ENCODE measurements at regions not wholly inside any gene's neighbourhood (a gene's known extent, or its start where the extent isn't known, plus 50 kb on each side); places are given as distances from the start of the nearest gene placed in this dataset.
"Not testable (repeated sequence)": the region's sequence is repeated elsewhere in the genome, so short reads cannot be mapped to it uniquely, and the experiment has no call there.

DNA sequence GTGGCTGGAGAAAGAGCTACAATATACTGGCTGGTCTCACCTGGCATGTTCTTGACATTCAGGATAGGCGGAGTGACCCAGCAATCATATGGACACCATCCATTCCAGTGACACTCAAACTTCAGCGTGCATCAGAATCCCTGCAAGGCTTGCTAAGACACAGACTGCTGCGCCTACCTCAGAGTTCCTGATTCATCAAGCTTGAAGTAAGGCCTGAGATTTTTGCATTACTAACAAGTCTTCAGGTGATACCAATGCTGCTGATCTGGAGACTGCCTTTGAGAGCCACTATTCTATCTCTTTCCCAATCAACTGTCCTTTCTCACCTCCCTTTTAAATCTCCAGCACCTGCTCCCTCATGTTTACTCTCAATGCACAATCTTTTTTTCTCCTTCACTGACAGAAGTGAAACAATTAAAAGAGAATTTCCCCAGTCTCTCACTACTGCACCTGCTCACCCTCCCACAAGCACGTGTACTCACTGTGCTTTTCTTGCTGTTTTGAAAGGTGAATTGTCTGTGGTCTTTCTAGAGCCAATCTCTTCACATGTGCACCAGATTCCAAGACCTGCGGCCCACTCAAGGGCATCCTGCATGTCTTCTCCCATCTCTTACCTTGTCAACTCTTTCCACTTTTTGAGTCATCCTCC is 519.2 kb downstream of the TTLL7 start:
- not testable (repeated sequence) for H3K4me3 ChIP-seq (ENCODE audit: low read depth, low read length)

DNA sequence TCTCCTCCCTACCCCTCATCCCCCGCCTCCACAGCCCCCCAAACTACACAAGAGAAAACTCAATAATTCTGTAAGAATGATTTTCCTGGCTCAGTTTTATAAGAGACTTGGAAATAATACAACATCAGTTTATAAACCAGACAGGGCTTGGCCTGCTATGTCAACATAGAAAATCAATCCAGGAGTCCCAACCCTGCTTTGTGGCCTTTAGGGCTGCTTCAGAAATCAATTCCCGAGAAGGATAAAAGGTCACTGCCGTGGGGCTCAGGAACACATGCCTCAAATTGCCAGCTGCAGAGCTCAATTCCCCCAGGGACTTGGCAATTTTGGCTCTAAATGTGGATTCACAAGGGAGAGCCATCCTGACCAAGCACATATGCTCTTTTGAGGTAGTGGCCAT is 520.8 kb downstream of the TTLL7 start:
- H3K4me3 ChIP-seq (ENCODE audit: low read depth, low read length), result not testable (repeated sequence)

DNA sequence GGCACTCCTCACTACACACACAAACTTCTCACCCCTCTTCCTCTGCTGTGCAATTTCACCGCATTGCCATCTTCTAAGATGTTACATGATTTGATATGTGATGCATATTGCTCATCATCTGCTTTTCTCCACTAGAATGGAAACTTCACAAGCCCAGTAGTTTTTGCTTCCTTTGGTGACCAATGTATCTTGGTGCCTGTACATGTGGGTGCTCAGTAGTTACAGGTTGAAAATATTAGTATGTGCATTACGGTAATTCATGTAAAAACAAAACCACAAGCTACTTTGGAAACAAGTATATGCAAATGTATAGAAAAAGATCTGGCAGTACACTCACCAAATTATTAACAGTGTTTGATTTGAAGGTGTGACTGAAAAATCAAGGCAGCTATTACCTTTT is 522.4 kb downstream of the TTLL7 start:
- H3K4me3 ChIP-seq (ENCODE audit: low read depth, low read length), result not testable (repeated sequence)

DNA sequence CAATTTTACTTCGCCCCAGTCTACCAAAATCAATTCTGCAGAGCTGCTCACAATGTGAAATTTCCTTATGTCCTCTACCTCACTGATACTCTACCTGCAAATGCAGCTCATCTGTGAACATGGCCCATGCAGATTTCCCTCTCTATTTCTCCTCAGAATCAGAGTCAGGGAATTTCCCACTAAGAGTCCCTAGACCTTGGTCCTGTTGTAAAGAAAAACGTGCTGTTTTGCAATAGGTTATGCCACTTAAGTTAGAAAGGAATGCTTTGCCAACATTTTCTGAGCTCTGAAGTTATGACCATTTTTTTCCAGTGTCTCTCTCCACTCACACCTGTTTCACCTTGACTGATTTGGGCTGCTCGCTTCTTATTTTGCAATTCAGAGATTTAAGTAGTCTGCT is 524.0 kb downstream of the TTLL7 start:
- H3K4me3 ChIP-seq (ENCODE audit: low read depth, low read length), result not testable (repeated sequence)

DNA sequence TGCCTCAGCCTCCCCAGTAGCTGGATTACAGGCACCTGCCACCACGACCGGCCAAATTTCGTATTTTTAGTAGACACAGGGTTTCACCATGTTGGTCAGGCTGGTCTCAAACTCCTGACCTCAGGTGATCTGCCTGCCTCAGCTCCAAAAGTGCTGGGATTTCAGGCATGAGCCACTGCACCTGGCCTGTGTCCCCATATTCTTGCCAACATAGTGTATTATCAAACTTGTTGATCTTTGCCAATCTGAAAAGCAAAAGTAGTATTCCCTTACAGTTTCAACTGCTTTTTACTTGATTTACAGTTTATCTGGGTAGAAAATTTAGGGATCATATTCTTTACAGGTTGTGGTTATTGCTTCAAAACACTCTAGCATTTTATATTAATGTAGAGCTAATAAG is 524.9 kb downstream of the TTLL7 start:
- H3K4me3 ChIP-seq (ENCODE audit: low read depth, low read length), result not testable (repeated sequence)

DNA sequence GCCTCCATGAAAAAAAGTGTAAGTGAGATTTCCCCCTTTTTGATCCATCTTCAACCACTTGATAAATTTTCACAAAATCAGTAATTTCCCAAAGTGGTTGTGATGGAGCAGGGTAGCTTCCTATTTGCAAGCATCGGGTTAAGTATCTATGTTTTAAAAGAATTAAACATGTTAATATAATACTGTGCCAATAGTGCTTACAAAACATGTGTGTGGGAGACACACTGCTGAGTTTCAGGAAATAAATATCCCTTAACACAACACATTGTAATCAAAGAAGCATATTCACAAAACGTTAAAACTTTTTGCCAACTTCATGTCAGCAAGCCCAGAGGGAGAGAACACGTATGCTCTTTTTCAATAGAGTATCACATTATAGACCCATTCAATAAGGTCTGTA is 526.9 kb downstream of the TTLL7 start:
- H3K4me3 ChIP-seq (ENCODE audit: low read depth, low read length), result not testable (repeated sequence)

DNA sequence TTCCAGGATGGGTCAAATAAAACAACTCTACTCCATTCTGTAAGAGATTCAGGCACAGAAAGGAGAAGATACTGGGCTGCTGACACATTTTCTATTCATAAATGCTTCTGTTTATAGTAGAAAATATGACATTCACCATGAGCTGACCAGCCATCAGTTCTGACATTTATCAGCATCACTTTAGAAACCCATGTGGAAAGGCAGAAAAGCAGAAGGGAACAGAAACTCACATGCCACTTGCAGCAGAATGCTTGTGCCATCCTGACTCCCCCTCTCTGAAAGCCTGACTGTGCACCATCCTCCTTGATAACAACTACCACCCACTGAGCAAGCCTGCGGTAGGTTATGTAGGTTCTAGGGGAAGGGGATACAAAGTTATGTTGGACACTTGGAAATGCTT is 527.7 kb downstream of the TTLL7 start:
- not testable (repeated sequence) for H3K4me3 ChIP-seq (ENCODE audit: low read depth, low read length)

DNA sequence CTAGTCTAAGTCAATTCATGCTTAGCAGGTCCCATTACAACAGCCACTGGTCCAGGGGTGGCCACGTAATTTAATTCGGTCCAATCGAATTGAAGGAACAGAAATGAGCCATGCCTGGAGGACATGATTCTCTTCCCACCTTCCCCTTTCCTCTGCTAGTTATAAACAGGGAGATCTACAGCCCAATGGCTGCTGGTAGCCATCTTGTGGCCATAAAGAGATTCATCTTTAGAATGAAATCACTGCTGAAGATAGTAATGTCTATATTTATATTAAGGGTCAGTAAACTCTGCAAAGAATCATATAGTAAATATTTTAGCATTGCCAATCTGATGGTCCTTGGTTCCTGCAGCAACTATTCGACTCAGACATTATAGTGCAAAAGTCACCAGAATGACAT is 530.6 kb downstream of the TTLL7 start:
- H3K4me3 ChIP-seq (ENCODE audit: low read depth, low read length), result not testable (repeated sequence)

DNA sequence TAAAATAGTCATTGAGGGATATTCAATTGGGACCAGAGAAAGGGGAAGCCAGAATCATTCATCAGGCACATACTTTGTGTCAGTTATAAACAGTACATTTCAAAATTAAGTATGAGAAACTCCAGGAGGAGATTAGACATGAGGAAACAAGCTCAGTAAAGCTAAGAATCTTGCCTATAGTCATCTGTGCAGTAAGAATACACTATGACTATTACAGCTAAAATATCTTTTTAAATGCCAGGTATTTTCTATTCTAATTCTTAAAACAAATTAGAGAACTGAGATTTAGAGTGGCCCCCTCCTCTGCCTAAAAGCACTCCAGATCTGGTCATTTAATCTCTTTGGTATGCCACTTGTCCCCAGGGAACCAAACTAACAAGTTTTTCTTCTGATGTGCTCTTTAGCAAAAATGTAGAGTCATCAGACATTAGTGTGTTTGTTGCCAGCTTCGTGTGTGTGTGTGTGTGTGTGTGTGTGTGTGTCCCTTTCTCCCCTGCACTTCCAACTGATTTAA is 541.1 kb downstream of the TTLL7 start:
- H3K4me3 ChIP-seq (ENCODE audit: low read depth, low read length), result not testable (repeated sequence)

DNA sequence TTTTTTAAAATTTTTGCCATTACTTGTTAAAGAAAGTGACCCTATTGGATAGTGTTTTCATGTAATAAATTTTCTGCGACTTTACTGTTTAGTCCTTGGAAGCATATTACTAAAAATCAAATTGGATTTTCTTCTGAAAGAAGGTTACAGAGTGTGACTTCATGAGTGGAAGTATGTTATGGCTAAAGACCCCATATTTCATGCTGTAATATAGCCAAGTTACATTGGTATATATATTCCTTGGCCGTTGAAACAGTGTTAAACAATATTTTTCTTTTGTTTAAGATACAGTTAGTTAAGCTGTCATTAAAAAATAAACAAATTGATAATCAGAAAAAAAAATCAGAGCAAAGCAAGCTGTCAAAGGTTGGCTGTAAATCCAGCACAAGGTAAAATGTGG is 541.7 kb downstream of the TTLL7 start:
- not testable (repeated sequence) for H3K4me3 ChIP-seq (ENCODE audit: low read depth, low read length)

DNA sequence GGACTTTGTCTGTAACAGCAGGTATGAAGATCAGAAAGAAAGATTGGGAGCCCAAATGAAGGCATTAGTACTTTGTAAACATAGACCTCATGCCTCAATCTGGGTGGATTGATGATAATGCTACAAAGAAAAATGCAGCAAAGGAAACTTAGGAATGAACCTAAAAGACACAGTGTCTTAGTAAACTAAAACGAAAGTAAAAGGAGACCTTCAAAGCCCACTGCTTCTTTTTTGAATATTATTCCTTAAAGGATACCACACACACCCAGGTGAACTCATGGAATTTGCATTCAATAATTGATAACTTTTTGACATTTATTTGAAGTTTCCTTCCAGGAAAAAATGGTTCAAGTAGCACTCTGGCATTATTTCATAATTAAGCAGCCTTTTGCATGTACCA is 543.2 kb downstream of the TTLL7 start:
- not testable (repeated sequence) for H3K4me3 ChIP-seq (ENCODE audit: low read depth, low read length)

DNA sequence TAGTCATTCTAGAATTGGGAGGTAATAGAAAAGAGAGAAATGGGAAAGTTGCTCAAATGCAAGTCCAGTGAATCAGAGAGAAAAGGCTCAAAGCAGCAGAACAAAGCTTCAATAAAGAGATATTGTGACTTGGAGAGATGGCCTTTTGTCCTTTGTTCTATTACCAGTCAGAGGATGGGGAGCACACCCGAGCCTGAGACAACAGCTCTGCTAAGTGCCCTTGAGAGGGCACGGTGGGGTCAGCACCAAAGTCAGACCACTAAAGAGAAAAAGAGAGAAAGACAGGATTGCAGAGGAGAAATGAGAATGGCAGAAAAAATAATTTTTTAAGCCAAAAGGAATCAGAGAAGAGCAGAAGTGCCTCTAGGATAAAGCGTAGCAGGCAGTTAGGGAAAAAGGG is 553.1 kb downstream of the TTLL7 start:
- H3K4me3 ChIP-seq (ENCODE audit: low read depth, low read length), result not testable (repeated sequence)

DNA sequence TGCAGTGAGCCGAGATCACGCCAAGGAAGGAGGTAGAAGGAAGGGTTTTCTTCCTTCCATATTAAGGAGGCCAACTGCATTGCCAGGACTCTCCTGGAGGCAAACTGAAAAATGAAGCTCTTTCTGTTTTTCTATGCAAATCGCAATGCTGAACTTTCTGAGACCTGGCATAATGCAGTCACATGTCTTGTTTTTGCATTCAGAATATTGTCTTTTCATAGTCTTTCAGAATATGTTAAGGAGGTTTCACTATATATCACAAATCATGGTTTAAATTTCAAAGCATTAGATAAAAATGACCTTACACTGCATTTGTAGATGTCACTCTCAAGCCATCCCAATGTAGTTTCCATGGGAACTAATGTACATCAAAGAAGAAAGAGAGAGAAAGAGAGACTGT is 556.5 kb downstream of the TTLL7 start:
- not testable (repeated sequence) for H3K4me3 ChIP-seq (ENCODE audit: low read depth, low read length)

DNA sequence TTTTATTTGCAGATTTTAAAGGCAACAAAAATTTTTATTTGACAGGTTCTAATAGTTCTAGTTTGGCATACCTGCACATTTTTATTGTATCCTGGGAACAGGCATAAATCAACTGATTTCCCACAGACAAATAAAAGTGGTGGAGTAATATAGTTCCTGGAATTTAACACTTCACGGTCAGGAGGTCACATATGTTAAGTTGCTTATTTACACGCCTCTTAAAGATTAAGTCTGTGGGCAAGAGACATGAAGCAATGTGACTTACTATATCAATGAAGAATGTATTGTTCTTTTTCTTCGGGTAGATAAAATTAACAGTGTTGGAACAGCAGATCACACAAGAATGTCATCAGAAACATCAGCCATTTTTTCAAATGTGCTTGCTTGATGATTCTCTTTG is 558.3 kb downstream of the TTLL7 start:
- H3K4me3 ChIP-seq (ENCODE audit: low read depth, low read length), result not testable (repeated sequence)

DNA sequence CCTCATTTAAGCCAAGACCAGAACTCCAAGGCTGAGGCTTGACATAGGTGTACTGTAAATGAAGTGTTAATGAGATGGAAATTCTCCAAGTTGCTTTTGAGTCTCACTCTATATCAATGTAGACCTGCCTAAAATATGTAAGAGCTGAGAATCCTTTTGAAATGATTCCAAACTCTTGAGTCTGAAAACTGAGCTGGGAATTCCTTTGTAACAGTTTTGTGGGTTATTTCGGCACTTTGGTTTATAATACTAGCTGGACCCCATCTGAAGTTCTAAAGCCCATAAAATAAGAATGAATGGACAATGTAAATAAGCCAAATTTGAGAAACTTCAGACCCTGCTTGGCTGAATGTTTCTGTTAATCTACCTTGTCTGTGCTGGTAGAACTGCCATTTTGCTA is 558.9 kb downstream of the TTLL7 start:
- not testable (repeated sequence) for H3K4me3 ChIP-seq (ENCODE audit: low read depth, low read length)

DNA sequence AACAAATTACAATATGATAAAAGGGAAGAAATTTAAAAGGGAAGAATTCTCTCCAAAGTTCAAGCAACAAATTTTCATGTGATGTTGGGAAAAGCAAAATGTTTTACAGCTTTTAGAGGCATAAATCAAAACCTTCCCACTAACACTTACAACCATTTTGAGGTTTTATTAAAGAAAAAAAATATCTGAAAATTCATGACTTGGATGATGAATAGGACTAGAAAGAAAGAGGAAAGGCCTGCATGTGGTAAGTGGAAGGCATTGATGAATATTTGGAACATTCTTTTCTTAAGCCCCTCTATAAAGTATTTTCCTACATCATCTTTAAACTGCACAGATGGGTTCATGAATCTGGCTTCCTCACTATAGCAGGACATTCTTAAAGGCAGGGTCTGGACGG is 560.6 kb downstream of the TTLL7 start:
- not testable (repeated sequence) for H3K4me3 ChIP-seq (ENCODE audit: low read depth, low read length)

DNA sequence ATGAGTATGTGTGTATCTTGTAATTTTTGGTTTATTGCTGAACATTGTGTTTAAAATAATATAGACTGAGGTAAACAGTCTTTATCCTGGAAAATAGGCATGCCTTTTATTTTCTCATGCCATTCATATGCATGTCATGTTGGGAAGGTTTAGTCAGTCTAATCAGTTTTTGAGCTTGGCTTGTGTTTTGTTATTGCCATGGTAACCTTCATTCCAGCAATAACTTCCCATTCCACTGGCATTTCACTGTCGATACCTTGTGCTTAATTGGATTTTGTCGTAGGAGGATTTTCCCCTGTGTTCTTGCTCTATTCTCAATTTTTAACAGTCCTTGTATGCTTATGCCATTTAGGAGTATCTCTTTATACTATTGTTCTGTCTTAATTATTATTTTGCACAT is 563.6 kb downstream of the TTLL7 start:
- H3K4me3 ChIP-seq (ENCODE audit: low read depth, low read length), result not testable (repeated sequence)

DNA sequence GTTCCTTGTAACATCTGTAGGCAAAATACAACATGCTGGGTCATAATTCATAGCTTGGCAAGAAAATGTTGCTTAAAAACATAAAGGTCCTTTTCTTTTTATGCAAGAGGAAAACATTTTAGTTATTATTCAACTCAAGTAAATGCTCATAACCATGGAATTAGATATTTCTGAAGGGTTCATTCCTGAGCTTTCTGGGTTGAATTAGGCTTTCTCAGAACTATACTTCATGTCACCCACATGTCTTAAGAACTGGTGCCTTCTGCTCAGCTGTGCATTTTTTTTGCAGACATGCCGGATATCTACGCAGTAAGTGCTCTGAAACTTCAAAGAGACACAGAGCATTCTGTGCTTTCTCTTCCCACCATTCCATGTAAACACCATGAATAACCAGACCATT is 571.4 kb downstream of the TTLL7 start:
- H3K4me3 ChIP-seq (ENCODE audit: low read depth, low read length), result not testable (repeated sequence)

DNA sequence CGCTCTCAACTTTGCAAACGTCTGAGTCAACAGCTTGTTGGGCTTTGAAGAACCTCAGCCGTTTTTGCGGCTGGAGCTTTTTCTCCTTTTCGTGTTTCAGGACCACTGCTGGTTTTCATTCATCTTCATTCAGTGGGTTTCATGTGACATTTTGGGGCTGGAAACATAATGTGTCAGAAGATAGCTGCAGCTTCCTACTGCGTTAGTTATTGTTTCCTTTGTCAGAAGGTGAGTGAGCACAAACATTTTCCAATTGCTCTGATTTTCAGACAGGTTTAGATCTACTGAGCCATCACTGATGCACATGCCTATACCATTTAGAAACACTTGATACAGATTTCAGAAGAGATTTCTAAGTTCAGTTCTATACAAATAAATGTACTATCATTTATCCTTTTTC is 575.5 kb downstream of the TTLL7 start:
- H3K4me3 ChIP-seq (ENCODE audit: low read depth, low read length), result not testable (repeated sequence)

DNA sequence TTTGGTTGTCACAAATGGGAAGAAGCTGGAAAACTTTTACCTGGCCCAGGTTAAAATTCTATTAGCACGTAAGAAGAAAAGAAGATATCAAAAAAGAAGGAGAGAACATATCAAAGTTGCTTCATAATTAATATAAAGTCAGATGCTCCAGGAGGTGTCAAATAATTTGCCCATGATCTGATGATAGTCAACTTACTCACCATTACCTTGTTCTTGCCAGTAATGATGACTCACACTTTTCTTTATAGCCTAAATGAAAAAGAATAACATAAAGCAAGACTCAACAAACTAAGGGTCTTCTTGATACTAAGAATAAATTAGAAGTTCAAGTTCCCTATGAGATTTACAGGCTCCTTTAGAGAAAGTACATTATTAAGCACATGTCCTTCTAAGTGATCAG is 580.4 kb downstream of the TTLL7 start:
- no peak overlapping the region for H3K4me3 ChIP-seq (ENCODE audit: low read depth, low read length)

DNA sequence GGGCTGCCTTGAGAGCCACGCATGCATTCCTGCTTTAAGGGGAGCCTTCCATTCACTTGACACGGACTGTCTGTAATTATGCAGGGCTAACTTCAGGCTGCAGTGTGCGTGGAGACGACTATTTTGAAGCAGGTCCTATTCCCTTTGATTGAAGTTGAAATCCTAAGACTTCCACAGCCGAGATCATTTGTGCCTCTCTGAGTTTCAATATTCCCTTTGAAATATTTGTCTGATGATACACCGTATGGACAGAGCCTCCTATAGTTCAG is 585.2 kb downstream of the TTLL7 start:
- H3K4me3 ChIP-seq (ENCODE audit: low read depth, low read length), result not testable (repeated sequence)

DNA sequence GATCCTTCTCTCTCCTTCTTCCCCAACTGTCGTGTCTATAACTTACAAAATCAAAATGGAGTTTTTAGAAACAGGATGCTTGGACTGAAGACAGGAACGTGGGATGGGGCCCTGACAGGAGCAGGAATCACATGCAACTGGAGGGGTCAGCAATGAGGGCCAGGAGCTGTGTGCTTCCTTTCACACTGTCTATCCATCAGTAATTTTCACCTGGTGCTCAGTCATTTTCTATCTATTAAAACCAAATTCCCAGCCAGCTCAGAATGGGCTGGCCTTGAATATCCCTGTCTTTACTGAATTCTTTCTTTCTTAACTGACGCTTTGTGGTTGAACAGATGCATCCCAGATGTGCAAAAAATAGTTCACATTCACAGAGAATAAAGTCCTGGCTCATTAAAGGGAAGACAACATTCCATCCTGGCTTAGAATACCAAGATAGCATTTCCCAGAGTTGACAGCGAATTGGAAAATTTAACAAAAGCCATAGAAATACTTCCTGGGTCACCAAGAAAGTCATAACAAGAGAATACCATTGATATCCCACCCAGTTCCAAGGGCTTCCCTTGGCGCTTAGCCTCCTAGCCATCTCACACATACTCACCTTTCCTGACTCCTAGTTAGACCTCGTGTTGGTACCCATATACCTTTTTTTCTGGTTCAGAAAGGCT is 588.1 kb downstream of the TTLL7 start:
- H3K4me3 ChIP-seq (ENCODE audit: low read depth, low read length), result not testable (repeated sequence)

DNA sequence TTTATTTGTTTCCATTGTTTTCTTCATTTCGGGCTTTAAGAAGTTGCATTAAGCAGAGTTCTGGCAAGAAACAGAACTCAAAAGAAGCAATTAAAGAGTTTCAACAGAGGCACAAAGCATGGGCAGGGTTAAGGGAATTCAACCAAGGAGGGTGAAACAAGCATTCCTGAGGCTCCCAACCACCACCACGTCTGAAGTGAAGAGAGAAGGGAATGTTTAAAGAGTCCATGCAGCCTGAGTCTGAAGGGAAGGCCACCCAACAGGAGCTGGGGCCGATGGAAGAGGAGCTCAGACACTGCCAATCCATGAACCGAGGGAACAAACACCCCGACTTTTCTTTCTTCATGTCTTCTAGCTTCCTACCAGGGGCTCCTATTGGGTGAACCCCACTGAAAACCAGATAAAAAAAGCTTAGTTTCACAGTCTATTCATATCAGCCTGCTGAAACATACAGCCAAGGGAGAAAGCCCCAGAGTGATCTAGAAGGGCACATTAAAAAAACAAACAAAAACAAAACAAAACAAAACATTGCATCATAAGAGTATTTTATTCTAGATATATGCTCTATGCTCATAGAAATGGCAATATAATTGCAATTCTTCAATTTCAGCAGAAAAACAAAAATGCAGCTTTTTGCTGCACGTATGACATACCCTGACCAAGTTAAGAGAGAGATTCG is 592.1 kb downstream of the TTLL7 start:
- not testable (repeated sequence) for H3K4me3 ChIP-seq (ENCODE audit: low read depth, low read length)
